PFSK-1 (cell line): ENCODE measurements at regions not wholly inside any gene's neighbourhood (a gene's known extent, or its start where the extent isn't known, plus 50 kb on each side); places are given as distances from the start of the nearest gene placed in this dataset.

Experiments
- FOXP2 ChIP-seq: optimal IDR thresholded peaks from 2 replicates; pipeline ENCODE3; 2011; ENCODE audit warnings: borderline replicate concordance, control low read depth, inconsistent platforms; ENCODE audit not compliant: insufficient read depth; ENCODE audit errors: extremely low read length, extremely low read depth
- POLR2AphosphoS5 ChIP-seq: IDR thresholded peaks from 2 replicates; pipeline ENCODE4 v1.6.1; 2012; ENCODE audit warnings: low read depth, mild to moderate bottlenecking, control low read depth, low read length, moderate library complexity
- REST ChIP-seq, 2 experiments: IDR thresholded peaks; 2 replicates each; pipeline versions ENCODE4 v1.6.1 to v1.8.0; 2011 to 2012; ENCODE audit warnings: low read depth in 2 of 2, low read length in 2 of 2, control low read depth in 1 of 2, inconsistent platforms in 1 of 2, mild to moderate bottlenecking in 1 of 2, moderate library complexity in 1 of 2; ENCODE audit not compliant: insufficient read depth in 1 of 2
- SIN3A ChIP-seq: IDR thresholded peaks from 2 replicates; pipeline ENCODE4 v1.6.1; 2012; ENCODE audit warnings: mild to moderate bottlenecking, low read length, moderate library complexity, borderline replicate concordance; ENCODE audit not compliant: insufficient read depth
- TAF1 ChIP-seq: IDR thresholded peaks from 2 replicates; pipeline ENCODE4 v1.6.1; 2012; ENCODE audit warnings: low read length, control low read depth, borderline replicate concordance; ENCODE audit not compliant: insufficient read depth

- TF ChIP-seq FOXP2: no peak
- no peak for TF ChIP-seq SIN3A
- no peak for TF ChIP-seq POLR2AphosphoS5
Measured at GRCh38 chr6:129778793-129779192, 68.8 kb upstream of the ARHGAP18 start.

- TF ChIP-seq TAF1 (no peak), SIN3A (no peak), FOXP2 (no peak), REST (IDR thresholded peaks at IDR 0.05; ENCODE audit: insufficient read depth in 1 of 2, low read depth in 2 of 2, low read length in 2 of 2) (no peak), POLR2AphosphoS5 (no peak)
Measured at GRCh38 chr6:129777371-129777770, 67.4 kb upstream of the ARHGAP18 start.

- TF ChIP-seq TAF1 (no peak), REST (IDR thresholded peaks at IDR 0.05; ENCODE audit: insufficient read depth in 1 of 2, low read depth in 2 of 2, low read length in 2 of 2) (no peak), FOXP2 (no peak), SIN3A (no peak), POLR2AphosphoS5 (no peak)
Measured at GRCh38 chr6:129776542-129777330, 66.8 kb upstream of the ARHGAP18 start.

GRCh38 chr6:129774697-129775447 is 64.9 kb upstream of the ARHGAP18 start:
- no peak for TF ChIP-seq TAF1
- TF ChIP-seq REST (IDR thresholded peaks at IDR 0.05; ENCODE audit: insufficient read depth in 1 of 2, low read depth in 2 of 2, low read length in 2 of 2): no peak
- no peak for TF ChIP-seq POLR2AphosphoS5
- TF ChIP-seq SIN3A: no peak
- TF ChIP-seq FOXP2: no peak

GRCh38 chr6:129773304-129773703 is 63.3 kb upstream of the ARHGAP18 start:
- no peak for TF ChIP-seq SIN3A
- no peak for TF ChIP-seq REST (IDR thresholded peaks at IDR 0.05; ENCODE audit: insufficient read depth in 1 of 2, low read depth in 2 of 2, low read length in 2 of 2)
- no peak for TF ChIP-seq POLR2AphosphoS5
- no peak for TF ChIP-seq TAF1
